ENCODE measurements at regions not wholly inside any gene's neighbourhood (a gene's known extent, or its start where the extent isn't known, plus 50 kb on each side); places are given as distances from the start of the nearest gene placed in this dataset.

DNA sequence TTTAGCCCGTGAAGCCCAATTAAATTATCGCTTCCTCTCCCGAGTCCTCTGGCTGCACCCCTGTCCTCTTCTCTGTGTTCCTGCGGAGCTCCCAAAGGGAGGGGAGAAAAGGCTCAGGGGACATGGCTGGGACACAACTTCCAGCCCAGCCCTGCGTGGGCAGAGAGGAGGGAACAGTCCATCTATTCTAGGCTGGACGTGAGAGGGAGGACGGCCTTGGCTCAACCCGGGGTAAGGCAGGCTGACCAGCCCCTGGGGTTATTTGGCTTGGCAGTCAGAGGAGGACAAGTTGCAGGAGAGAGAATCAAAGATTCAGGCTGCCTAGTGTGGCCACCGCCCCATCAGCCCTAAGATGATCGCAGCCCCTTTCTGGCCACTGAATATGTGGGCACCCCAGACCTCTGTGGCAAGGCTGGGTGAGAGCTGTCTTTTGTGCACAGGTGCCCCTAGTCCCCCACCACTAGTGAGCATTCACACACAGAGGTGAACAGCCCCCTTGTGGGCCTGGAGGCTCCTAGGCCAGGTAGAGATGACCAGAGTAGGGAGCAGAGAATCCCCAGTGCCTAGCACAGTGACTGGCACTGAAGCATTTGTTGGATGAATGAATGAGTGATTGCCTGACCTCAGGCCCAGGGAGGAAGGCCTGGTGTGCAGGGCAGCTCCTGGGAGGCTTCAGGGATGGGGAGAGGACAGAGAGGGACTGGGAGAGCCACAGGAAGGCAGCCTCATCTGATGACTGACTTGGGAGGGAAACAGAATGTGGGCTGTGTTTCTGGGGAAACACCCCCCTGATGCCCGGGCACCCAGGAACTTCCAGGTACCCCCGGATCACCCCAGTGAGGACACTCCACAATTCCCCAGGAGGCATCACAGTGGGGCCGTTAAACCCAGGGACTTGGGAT, 133.9 kb downstream of the C9orf50 start:
- TF ChIP-seq, protein P1, sequence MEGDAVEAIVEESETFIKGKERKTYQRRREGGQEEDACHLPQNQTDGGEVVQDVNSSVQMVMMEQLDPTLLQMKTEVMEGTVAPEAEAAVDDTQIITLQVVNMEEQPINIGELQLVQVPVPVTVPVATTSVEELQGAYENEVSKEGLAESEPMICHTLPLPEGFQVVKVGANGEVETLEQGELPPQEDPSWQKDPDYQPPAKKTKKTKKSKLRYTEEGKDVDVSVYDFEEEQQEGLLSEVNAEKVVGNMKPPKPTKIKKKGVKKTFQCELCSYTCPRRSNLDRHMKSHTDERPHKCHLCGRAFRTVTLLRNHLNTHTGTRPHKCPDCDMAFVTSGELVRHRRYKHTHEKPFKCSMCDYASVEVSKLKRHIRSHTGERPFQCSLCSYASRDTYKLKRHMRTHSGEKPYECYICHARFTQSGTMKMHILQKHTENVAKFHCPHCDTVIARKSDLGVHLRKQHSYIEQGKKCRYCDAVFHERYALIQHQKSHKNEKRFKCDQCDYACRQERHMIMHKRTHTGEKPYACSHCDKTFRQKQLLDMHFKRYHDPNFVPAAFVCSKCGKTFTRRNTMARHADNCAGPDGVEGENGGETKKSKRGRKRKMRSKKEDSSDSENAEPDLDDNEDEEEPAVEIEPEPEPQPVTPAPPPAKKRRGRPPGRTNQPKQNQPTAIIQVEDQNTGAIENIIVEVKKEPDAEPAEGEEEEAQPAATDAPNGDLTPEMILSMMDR (IDR thresholded peaks at IDR 0.05; ENCODE audit: insufficient read depth, low read length), result no peak
- TF ChIP-seq, protein P2, sequence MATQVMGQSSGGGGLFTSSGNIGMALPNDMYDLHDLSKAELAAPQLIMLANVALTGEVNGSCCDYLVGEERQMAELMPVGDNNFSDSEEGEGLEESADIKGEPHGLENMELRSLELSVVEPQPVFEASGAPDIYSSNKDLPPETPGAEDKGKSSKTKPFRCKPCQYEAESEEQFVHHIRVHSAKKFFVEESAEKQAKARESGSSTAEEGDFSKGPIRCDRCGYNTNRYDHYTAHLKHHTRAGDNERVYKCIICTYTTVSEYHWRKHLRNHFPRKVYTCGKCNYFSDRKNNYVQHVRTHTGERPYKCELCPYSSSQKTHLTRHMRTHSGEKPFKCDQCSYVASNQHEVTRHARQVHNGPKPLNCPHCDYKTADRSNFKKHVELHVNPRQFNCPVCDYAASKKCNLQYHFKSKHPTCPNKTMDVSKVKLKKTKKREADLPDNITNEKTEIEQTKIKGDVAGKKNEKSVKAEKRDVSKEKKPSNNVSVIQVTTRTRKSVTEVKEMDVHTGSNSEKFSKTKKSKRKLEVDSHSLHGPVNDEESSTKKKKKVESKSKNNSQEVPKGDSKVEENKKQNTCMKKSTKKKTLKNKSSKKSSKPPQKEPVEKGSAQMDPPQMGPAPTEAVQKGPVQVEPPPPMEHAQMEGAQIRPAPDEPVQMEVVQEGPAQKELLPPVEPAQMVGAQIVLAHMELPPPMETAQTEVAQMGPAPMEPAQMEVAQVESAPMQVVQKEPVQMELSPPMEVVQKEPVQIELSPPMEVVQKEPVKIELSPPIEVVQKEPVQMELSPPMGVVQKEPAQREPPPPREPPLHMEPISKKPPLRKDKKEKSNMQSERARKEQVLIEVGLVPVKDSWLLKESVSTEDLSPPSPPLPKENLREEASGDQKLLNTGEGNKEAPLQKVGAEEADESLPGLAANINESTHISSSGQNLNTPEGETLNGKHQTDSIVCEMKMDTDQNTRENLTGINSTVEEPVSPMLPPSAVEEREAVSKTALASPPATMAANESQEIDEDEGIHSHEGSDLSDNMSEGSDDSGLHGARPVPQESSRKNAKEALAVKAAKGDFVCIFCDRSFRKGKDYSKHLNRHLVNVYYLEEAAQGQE (IDR thresholded peaks at IDR 0.05; ENCODE audit: insufficient replicate concordance, low read depth), result no peak
- TF ChIP-seq POLR2AphosphoS5 (IDR thresholded peaks at IDR 0.05; ENCODE audit: low read depth), result no peak

All from HL-60 (cell line).